NCI-H510A (cell line): ENCODE measurements at regions not wholly inside any gene's neighbourhood (a gene's known extent, or its start where the extent isn't known, plus 50 kb on each side); places are given as distances from the start of the nearest gene placed in this dataset.
"Not testable (repeated sequence)": the region's sequence is repeated elsewhere in the genome, so short reads cannot be mapped to it uniquely, and the experiment has no call there.

Source experiments
- DNase-seq: peaks from one replicate; lab custom pipeline; 2025; lab: John Stamatoyannopoulos, UW

GRCh38 chr3:115204475-115204874, 57.4 kb upstream of the ZBTB20 start:
- DNase-seq = no peak

GRCh38 chr3:115208066-115208750, 61.1 kb upstream of the ZBTB20 start:
- no peak for DNase-seq

GRCh38 chr3:115211810-115212492, 64.9 kb upstream of the ZBTB20 start:
- no peak for DNase-seq

- no peak for DNase-seq
Measured at GRCh38 chr3:115212615-115213014, 65.5 kb upstream of the ZBTB20 start.

GRCh38 chr3:115213052-115213451, 66.0 kb upstream of the ZBTB20 start:
- not testable (repeated sequence) for DNase-seq

GRCh38 chr3:115217292-115217677, 70.2 kb upstream of the ZBTB20 start:
- no peak for DNase-seq

GRCh38 chr3:115217678-115218451, 70.8 kb upstream of the ZBTB20 start:
- peak; percentile 4 for DNase-seq

- DNase-seq = no peak
Measured at GRCh38 chr3:115218859-115219258, 71.8 kb upstream of the ZBTB20 start.

- no peak for DNase-seq
Measured at GRCh38 chr3:115224687-115225086, 77.6 kb upstream of the ZBTB20 start.

GRCh38 chr3:115226844-115227445, 79.9 kb upstream of the ZBTB20 start:
- no peak for DNase-seq

GRCh38 chr3:115227461-115227860, 80.4 kb upstream of the ZBTB20 start:
- no peak for DNase-seq

- DNase-seq = no peak
Measured at GRCh38 chr3:115228266-115228665, 81.2 kb upstream of the ZBTB20 start.

- no peak for DNase-seq
Measured at GRCh38 chr3:115232167-115232566, 85.1 kb upstream of the ZBTB20 start.

- DNase-seq = no peak
Measured at GRCh38 chr3:115233021-115233420, 85.9 kb upstream of the ZBTB20 start.

- DNase-seq = no peak
Measured at GRCh38 chr3:115236496-115236895, 89.4 kb upstream of the ZBTB20 start.

GRCh38 chr3:115239717-115240116, 92.6 kb upstream of the ZBTB20 start:
- DNase-seq = peak; percentile 61

GRCh38 chr3:115244350-115244749, 97.3 kb upstream of the ZBTB20 start:
- DNase-seq = no peak

- DNase-seq = no peak
Measured at GRCh38 chr3:115245438-115245837, 98.3 kb upstream of the ZBTB20 start.

GRCh38 chr3:115245899-115246298, 98.8 kb upstream of the ZBTB20 start:
- DNase-seq = no peak

GRCh38 chr3:115246461-115247020, 99.5 kb upstream of the ZBTB20 start:
- no peak for DNase-seq

- no peak for DNase-seq
Measured at GRCh38 chr3:115248274-115248673, 101.2 kb upstream of the ZBTB20 start.

GRCh38 chr3:115251509-115251908, 104.4 kb upstream of the ZBTB20 start:
- no peak for DNase-seq
